ENCODE measurements at regions not wholly inside any gene's neighbourhood (a gene's known extent, or its start where the extent isn't known, plus 50 kb on each side); places are given as distances from the start of the nearest gene placed in this dataset.
A peak's percentile ranks its signal among the peaks of the same experiment; 100 is the strongest.

DNA sequence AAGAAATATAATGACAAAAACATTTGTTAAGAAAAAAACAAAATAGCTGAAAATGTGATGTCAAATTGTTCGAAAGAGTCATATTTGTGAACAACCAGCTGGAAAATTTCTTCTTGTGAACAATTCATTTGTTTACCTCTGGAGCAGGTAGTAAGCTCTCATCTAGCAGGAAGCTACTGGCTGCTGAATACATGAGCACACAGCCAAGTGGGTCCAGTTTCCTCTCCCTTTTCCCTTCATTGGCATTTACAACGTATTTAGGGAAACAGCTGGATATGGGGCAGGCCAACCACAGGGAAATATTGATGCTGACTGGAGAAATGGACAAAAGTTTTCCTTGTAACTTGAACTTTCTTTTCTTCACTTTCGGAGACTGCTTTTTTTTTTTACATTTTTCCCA, 1354.7 kb upstream of the EPHA6 start:
- Histone ChIP-seq H2BK12ac (ENCODE audit: low read depth, low read length) (no peak overlapping the region), H3K9ac (replicated peaks in 1 of 4; ENCODE audit: extremely low read depth in 1 of 4, low read depth in 3 of 4, low read length in 3 of 4) (no peak overlapping the region), H3K4me2 (ENCODE audit: insufficient read depth in 1 of 2, low read depth in 2 of 2, low read length in 2 of 2) (no peak overlapping the region), H4K20me1 (replicated peaks in 1 of 2; ENCODE audit: control insufficient read depth in 1 of 2, insufficient read depth in 2 of 2, low read length in 2 of 2) (no peaks in the 10 kb centered on the region), H3K4me1 (replicated peaks in 1 of 4; ENCODE audit: control insufficient read depth in 3 of 4, insufficient read depth in 4 of 4, low read length in 3 of 4) (peaks cover 0 to 2% (median 0%) of the 10 kb centered on the region in 4 experiments; a peak in 1 of 7 replicates), H3K27ac (ENCODE audit: low read depth, low read length) (no peak overlapping the region), H2BK120ac (replicated peaks; ENCODE audit: low read depth, low read length) (no peak overlapping the region), H2BK5ac (ENCODE audit: low read depth, low read length) (no peak overlapping the region), H2BK20ac (ENCODE audit: low read length) (no peak overlapping the region), H3K79me1 (ENCODE audit: low read depth, low read length) (no peaks in the 10 kb centered on the region), H2AK5ac (ENCODE audit: low read depth, low read length) (no peak overlapping the region), H3K27me3 (replicated peaks in 1 of 4; ENCODE audit: control insufficient read depth in 3 of 4, extremely low read depth in 1 of 4, insufficient read depth in 3 of 4, low read length in 3 of 4) (no peaks in the 10 kb centered on the region), H3K23me2 (ENCODE audit: low read depth, low read length) (no peaks in the 10 kb centered on the region), H3K4ac (replicated peaks; ENCODE audit: insufficient read length, low read depth, low read length) (no peak overlapping the region), H2AFZ (ENCODE audit: low read length) (0 out of 2 replicates have a peak overlapping the region, but pooled peaks have one; percentile 42), H4K8ac (ENCODE audit: extremely low read depth, insufficient read depth, low read length) (no peak overlapping the region), H3K14ac (ENCODE audit: insufficient read length) (no peak overlapping the region), H3K23ac (ENCODE audit: insufficient read length) (no peak overlapping the region), H3K4me3 (ENCODE audit: extremely low read depth in 1 of 4, insufficient read depth in 2 of 4, low read depth in 3 of 4, low read length in 4 of 4) (no peak overlapping the region), H3K79me2 (ENCODE audit: control insufficient read depth in 1 of 2, insufficient read depth in 2 of 2, low read length in 2 of 2) (no peaks in the 10 kb centered on the region), H4K5ac (ENCODE audit: insufficient read length, low read depth, low read length) (no peak overlapping the region), H2BK15ac (ENCODE audit: low read length) (no peak overlapping the region), H3K56ac (replicated peaks; ENCODE audit: insufficient read length, low read depth, low read length) (no peak overlapping the region), H3K9me3 (ENCODE audit: insufficient read depth in 2 of 2, low read depth in 1 of 2, low read length in 1 of 2) (no peaks in the 10 kb centered on the region; a peak in 1 of 4 replicates), H3K36me3 (ENCODE audit: control insufficient read depth in 2 of 4, insufficient read depth in 4 of 4, low read length in 3 of 4) (no peaks in the 10 kb centered on the region; a peak in 1 of 8 replicates), H4K91ac (replicated peaks; ENCODE audit: insufficient read length, low read length) (no peak overlapping the region), H3K18ac (ENCODE audit: extremely low read depth, low read length) (no peak overlapping the region)
- no peak for TF ChIP-seq SAP30 (IDR thresholded peaks at IDR 0.05; ENCODE audit: insufficient read depth, insufficient replicate concordance, low read length)
- TF ChIP-seq SUZ12 (IDR thresholded peaks at IDR 0.05; ENCODE audit: low read length): no peak
- FAIRE-seq (no peak), DNase-seq (ENCODE audit: low read depth in 1 of 2, low spot score in 2 of 2) (no peak)
- POLR2A ChIA-PET (ENCODE audit: partially characterized antibody): no interaction called here
- CTCF ChIA-PET (ENCODE audit: partially characterized antibody): no interaction called here
- 90% methylated on average over 3 of the region's 3 CpGs; no CpG with 5 or more reads in 1 of the 2 experiments for WGBS, 2 experiments (ENCODE audit: extremely low coverage in 1 of 2, insufficient coverage in 1 of 2, insufficient read length in 1 of 2, insufficient replicate concordance in 2 of 2, low coverage in 1 of 2, low lambda C conversion rate in 2 of 2, missing lambda C conversion rate in 1 of 2)

Measured in H1 (cell line).